ENCODE measurements at regions not wholly inside any gene's neighbourhood (a gene's known extent, or its start where the extent isn't known, plus 50 kb on each side); places are given as distances from the start of the nearest gene placed in this dataset.
"Not testable (repeated sequence)": the region's sequence is repeated elsewhere in the genome, so short reads cannot be mapped to it uniquely, and the experiment has no call there.

DNA sequence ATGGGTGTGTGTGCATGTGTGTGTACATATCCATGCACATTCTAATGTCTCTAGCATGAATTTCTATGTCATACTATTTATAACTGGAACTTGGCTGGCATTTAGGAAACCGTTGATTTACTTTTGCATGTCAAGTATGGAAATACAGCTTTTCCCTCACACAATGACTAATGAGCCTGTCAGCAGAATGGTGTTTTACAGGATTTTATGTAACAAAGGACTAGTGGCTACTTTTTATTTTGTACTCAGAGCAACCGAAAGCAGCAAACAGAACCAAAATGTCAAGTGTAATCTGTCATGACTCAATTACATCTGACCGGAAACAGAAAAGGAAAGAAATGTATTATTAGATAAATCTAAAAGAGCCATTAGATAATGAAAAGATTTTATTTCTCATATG, 1911.5 kb upstream of the AGA start:
- DNase-seq (ENCODE audit: low read depth in 1 of 2, low spot score in 1 of 2) = no peak

DNA sequence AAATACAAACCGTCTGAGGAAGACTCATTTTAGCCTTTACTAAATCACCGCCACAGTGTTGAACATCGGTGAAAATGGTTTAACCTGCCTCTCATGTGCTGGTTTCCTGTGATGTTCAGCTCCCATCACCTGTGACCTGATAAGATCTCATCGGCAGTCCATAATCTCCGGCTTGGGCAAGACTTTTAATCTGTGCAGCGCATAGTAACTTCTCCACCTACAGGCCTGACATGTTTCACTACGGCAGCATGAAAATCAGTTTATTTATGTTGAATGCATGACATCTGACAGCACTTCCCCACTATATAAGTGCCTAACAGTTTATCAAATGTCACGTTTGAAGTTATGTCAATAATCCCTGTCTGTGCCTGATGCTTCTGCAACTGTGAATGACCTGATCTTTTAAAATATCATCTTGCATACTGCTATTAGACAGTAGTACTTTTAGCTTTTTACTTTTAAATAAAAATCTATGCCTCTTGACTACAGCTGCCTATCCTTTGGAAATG, 1919.8 kb upstream of the AGA start:
- no peak for DNase-seq (ENCODE audit: low read depth in 1 of 2, low spot score in 1 of 2)

DNA sequence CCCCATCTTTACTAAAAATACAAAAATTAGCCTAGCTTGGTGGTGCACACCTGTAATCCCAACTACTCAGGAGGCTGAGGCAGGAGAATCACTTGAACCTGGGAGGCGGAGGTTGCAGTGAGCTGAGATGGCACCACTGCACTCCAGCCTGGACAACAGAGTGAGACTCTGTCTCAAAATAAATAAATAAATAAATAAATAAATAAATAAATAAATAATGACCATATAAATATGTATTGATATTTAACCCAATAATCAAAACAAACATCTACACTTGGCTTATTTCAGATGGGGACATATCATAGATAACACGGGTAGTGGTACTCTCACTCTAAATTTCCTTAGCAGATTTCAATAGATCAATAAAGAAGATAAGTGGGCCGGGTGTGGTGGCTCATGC, 1923.7 kb upstream of the AGA start:
- DNase-seq (ENCODE audit: low read depth in 1 of 2, low spot score in 1 of 2) = not testable (repeated sequence)

DNA sequence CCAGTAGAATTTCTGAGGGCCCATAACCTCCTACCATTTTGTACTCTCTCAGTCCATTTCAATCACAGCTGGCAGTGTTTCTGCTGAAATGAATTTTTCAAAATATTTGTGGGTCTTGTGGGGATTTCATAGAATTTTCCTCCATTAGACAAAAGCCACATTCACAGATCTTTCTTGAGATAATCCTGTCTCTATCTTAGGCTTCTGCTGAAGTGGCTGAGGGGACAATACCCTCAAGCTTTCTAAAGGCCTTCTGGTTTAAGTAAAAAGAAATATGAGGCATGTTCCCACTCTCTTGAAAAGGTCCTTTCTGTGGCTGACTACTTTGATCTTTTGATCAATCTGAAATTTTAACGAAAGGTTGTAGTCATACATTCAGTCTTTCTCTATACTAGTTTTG, 1930.0 kb upstream of the AGA start:
- DNase-seq (ENCODE audit: low read depth in 1 of 2, low spot score in 1 of 2) = no peak

DNA sequence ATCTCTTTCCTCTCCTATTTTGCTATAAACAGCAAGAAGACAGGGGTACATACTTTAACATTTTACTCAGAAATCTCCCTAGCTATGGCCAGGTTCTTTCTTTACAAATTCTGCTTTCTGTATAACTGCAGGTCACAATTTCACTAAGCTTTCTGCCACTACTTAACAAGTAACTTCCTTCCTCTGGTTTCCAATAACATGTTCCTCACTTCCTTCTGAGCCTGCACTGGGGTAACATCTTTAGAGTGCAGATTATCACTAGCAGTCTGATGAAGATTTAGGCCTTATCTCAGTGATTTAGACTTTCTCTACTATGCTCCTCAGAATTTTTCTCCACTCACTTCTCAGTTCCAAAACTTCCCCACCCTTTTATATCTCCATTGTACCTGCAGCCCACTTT, 1930.5 kb upstream of the AGA start:
- no peak for DNase-seq (ENCODE audit: low read depth in 1 of 2, low spot score in 1 of 2)

DNA sequence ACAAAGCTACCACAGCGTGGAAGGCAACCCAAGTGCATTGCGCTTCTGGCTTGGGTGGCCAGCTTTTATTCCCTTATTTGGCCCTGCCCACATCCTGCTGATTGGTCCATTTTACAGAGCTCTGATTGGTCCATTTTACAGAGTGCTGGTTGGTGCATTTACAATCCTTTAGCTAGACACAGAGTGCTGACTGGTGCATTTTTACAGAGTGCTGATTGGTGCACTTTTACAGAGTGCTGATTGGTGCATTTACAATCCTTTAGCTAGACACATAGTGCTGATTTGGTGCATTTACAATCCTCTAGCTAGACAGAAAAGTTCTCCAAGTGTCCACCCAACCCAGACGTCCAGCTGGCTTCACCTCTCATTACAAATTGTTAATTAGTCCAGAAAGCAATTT, 1936.6 kb upstream of the AGA start:
- DNase-seq (ENCODE audit: low read depth in 1 of 2, low spot score in 1 of 2) = not testable (repeated sequence)

DNA sequence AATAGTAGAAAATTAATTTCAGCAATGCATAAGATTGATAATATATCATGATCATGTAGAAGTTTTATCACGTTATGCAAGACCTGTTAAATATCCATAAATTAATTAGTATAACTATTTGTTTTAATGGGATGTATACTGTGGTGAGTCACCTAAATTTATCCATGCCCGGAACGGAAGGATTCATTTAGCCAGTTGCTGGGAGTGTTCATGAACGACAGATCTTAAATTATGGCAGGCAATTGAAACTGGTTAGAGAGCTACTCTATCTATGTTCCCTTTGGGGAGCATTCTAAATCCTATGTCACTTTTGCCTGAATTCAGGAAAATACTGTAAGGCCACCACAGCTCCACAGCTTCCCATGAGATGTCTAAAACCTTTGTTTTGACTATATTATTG, 1950.5 kb upstream of the AGA start:
- DNase-seq (ENCODE audit: low read depth in 1 of 2, low spot score in 1 of 2) = no peak

DNA sequence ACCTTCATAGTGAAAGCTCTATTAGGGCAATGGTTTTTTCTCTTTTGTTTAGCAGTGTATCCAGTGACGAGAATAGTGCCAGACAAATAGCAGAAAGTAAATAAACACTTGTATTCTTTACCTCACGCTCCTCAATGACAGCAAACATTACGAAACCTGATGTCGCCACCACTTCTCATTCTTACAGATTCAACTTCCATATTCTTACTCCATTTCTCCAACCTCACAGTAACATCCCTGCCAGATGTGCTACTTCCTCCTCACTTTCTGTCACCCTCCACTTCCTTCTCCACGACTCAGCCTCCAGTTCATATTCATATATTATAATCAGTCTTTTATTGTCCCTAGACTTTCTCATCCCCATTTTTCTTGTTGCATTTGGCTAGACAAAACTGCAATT, 1956.2 kb upstream of the AGA start:
- DNase-seq (ENCODE audit: low read depth in 1 of 2, low spot score in 1 of 2) = no peak

DNA sequence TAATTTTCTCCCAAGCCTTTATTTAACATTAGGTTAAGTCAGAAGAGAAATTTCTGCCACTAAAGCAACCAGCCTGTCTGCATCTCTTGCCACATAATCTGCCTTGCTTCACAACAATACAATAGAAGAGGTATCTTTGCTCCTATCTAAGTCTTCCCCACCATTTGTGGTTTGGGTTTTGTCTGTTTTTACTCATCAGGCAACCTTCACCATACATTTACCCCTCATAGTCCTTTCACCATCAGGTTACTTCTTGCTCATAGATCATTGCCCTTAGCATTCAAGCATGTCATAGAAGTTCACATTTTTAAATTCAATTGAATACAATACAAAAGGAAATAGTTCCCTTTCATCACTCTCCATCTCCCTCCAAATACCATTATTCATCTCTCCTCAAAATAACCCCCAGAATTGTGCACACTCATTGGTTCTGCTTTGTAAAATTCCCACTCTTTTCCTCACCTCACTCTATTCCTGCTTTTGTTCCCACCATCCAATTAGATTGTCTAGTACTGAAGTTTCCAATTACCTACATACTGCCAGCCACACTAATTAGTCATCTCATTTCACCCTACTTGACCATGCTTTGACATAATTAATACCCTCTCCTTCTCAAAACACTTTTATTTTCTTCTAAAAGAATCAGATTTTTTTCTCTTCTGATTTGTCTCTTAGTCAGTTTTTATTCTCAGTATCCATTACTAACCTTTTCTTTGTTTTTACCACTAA, 1957.0 kb upstream of the AGA start:
- DNase-seq (ENCODE audit: low read depth in 1 of 2, low spot score in 1 of 2) = no peak

DNA sequence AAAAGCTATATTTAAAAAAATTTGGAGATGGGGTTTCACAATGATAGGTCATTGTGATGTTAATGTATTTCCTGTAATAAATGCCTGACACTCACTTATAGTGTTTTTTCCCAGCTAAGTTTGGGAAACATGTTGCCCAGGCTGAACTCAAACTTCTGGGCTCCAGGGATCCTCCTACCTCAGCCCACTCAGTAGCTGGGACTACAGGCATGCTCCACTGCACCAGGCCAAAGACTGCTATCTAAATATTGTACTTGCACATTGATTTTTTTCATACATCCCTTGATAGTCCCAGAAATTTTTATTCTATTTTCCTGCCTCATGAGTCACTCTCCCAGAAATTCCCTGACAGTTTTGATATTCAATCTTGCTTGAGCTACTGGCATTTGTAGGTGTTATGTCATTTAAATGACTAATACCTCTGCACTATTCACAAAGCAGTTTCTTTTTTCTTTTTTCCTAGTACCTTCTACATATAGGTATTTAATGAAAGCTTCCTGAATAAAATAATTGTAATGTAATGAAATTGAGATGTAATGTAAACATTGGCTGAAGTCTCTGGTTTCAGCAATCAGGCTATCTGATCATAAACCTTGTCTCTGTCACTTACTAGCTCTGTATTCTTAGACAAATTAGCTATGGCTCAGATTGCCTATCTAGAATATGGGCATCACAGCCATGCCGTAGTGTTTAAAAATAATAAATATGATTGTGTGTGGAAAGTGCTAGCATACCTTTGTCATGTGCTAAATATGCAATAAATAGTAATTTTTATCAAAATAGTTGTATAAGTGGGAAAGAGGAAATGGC, 1973.0 kb upstream of the AGA start:
- no peak for DNase-seq (ENCODE audit: low read depth in 1 of 2, low spot score in 1 of 2)

DNA sequence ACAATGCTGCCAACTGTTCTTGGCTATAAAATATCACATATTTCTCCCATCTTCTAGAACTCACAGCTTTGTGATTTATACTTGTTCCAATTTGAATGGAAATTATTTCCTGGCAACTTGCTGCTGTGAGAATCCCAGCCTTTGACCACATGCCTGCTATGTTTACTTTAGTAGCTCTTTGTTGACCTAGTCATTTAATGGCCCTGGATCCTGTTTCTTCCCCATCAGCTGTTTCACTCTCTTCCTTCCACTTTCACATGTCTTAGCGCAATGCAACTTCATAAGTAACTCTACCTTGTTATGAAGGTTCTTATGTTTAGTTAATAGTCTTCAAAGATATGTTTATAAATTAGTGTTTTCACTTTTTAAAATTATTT, 1973.6 kb upstream of the AGA start:
- DNase-seq (ENCODE audit: low read depth in 1 of 2, low spot score in 1 of 2) = no peak

DNA sequence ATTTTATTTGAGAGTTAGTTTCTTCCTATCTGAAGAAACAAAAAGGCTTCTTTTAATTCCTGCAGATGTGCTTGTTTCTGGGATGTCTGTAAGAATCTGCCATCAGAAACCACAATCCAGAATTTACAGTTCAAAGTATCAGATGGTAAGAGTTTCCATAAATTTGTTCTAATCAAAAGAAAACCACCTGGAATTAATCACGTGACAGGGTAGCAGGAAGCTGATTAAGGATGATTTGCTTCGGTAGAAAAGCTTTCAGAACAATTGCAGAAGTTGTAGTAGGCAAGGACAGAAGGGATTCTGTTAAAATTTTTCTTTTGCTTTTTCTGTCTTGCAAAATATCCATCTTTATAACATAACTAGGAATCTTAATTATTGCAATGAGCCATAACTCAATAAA, 1975.1 kb upstream of the AGA start:
- DNase-seq (ENCODE audit: low read depth in 1 of 2, low spot score in 1 of 2) = no peak

DNA sequence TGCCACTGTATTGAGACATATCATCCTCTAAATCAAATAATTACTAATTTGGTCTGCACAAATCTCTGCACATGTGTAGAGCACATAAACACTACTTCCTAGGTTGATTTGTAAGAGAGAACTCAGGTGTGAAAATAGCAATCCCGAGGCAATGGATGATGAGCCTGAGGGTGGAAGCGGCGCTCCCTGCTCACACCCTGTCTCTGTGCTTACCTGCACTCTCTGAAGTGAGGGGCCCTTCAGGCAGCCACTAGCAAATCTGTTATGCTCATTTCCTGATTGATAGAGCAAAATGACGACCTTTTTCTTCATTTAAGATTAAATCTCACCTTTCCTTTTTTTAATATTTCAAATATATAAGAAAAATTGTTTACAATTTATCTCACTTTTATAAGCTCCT, 1995.7 kb upstream of the AGA start:
- no peak for DNase-seq (ENCODE audit: low read depth in 1 of 2, low spot score in 1 of 2)

DNA sequence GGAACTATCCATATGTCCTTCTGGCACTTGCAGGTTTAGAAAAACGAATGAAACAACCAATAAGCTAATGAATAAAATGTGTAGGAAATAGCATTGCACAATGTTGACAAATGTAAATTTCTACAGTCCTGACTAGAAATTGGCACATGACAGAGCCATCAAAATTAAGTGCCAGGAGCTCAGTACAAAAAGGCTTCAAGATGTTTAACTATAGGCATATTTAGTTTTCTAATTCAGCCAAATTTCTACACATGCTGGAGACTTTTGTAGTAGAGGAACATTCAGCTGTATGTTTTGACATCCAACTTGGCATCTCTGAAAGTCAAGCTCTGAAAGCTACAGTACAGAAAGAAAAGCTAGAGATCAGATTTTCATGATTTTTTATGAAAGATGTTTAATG, 1999.4 kb upstream of the AGA start:
- DNase-seq (ENCODE audit: low read depth in 1 of 2, low spot score in 1 of 2) = no peak

DNA sequence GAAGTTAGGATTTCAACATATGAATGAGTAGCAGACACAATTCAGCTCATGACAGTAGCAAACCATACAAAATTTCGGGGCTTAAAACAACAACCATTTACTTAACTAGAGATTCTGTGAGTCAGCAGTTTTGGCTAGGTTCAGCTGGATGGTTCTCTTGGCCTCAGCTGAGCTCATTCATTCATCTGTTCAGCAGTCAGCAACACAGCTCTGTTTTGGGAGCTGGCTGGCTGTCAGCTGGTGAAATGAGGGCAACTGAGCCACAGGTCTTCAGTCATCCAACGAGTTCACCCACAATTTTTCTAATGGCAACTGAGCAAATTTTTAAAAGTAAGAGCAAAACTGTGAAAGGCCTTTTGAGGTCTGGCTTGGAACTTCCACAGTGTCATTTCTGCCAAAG, 2005.1 kb upstream of the AGA start:
- no peak for DNase-seq (ENCODE audit: low read depth in 1 of 2, low spot score in 1 of 2)

DNA sequence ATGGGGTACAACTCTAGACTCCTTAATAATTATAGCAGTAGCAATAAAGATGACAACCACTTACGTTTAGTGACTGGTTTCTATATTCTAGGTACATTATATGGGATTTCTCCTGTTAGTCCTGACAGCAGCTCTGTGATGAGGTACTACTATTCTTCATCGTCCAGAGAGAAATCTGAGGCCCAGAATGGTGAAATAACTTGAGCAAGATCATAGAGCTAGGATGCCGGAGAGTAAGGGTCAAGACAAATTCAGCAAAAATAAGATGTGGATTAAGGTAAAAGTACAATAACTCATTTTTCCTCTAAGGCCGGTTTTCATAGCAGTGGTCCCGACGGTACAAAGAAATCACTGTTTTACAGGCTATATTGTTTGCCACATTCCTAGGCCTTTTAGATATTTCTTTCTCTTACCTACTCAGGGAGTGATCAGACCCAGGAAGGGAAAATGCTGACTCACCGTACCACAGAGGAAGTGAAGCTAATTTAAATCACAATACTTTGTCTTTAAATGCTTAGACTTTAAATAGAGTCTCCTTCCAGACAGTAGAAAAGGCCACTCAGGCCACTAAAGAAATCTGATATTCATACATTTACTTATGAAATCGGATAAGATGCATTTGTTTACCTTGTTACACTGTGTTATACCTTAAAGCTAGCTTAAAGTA, 2023.0 kb upstream of the AGA start:
- no peak for DNase-seq (ENCODE audit: low read depth in 1 of 2, low spot score in 1 of 2)

DNA sequence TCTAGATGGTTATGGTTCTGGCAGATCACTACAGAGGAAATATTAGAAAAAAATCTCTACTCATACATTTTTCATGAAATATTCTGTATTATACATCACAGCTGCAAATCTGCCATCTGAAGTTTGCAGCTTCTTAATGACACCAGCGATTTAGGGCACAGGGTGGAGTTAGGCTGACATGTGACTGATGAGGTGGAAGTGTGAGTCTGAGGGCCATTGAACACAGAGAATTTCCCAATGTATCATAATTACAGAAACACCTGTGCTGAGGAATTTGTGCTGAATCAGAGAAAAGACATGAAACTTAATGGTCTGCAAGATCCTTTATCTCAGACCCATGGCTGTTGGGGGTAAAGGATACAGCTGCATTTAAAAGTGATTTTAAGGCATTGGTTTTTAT, 2025.6 kb upstream of the AGA start:
- no peak for DNase-seq (ENCODE audit: low read depth in 1 of 2, low spot score in 1 of 2)

DNA sequence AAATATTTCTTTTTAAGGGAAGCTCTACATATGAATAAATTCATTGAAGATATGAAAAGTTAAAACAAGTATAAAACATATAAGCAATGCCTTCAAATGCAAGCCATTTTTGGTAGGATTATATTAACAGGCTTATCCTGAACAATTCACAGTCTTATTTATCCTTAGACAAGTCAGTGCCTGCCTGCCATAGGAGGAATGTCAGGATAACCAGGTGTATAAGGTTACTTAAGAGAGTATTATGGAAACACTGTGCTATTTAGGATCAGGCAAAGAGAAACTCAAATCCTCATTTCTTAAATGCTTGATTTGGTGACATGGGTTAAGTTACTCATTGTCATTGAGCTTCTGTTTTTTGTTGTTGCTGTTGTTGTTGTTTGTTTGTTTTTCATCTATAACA, 2029.9 kb upstream of the AGA start:
- no peak for DNase-seq (ENCODE audit: low read depth in 1 of 2, low spot score in 1 of 2)

DNA sequence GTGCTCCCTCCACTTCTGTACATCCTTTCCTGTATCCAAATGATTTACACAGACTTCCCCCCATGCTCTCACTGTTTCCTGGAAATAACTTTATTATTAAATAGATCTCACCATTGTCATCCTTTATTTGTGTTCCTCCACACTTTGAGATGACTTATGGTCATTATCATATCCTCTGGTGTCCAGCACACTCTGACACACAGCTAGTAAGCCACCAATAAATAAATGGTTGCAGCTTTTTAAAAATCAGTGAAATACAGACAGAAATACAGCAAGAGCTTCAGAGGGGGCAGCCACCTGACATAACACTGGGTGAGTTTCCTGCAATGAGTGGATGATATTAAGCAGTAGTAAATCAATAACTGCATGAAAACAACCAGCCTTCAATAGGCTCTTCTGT, 2036.4 kb upstream of the AGA start:
- no peak for DNase-seq (ENCODE audit: low read depth in 1 of 2, low spot score in 1 of 2)

DNA sequence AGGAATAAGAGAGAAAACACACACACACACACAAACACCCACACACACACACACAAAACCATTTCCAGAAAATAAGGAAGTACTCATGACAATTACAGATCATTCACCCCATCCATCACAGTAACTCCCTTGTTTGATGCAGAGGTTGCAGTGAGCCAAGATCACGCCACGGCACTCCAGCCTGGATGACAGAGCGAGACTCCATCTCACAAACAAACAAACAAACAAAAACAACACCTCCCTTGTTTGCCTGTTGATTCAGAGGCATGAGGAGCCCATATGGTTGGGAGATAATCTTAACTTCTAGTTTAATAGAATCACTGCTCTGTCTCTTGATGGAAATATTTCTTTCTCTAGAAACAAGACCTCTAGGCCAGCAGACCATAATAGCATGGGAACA, 2043.5 kb upstream of the AGA start:
- DNase-seq (ENCODE audit: low read depth in 1 of 2, low spot score in 1 of 2) = no peak

DNA sequence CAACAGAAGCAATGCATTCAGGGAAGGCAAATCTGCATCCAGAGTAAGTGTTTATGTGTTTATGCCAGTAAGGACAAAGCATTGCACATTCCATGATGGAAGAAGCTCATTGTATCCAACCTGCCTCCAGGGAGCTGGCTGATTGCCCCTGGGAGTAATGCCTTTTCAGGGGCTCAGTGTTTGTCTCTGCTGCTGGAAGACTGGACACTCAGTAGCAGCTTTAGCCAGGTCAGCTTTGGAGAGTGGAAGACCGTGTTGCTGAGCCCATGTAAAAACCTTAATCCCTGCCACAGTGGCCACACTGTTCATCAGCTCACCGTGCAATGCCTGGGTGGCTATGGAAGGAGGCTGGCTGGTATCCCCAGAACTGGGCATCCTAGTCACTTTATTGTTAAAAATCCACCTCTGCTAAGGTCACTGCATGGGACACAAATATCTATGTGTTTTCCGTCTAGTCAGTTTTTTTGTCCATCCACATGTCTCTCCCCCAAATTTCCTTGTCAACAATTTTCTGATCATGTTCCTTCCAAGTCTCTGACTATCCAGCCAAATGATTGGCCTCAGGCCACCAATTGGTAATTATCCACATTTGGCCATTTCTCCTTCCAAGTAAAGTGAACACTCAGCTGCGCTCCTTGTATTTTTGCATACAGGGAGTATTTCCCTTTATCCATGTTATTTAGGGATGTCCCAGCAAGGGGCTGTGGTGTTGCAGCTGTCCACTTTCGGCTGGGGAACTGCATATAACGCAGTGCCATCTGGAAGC, 2044.5 kb upstream of the AGA start:
- no peak for DNase-seq (ENCODE audit: low read depth in 1 of 2, low spot score in 1 of 2)
